ENCODE measurements at regions not wholly inside any gene's neighbourhood (a gene's known extent, or its start where the extent isn't known, plus 50 kb on each side); places are given as distances from the start of the nearest gene placed in this dataset.

DNA sequence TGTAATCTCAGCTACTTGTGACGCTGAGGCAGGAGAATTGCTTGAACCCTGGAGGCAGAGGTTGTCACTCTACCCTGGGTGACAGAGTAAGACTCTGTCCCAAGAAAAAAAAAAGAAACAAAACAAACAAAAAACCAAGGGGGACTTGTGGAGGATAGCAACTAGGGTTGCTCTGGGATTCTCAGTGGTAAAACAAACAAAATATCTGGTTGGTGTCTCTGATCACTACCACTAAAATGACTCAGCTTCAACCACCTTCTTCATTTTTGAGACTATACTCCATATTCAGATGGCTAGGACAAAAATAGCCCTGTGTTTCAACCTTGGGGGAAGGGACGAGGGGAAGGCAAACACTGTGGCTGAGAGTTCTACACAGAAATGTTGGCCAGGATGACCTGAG, 110.3 kb downstream of the ARRDC3 start:
- no peak for TF ChIP-seq EZH2 (IDR thresholded peaks at IDR 0.05; ENCODE audit: borderline replicate concordance, low read length)
- TF ChIP-seq, protein P1, sequence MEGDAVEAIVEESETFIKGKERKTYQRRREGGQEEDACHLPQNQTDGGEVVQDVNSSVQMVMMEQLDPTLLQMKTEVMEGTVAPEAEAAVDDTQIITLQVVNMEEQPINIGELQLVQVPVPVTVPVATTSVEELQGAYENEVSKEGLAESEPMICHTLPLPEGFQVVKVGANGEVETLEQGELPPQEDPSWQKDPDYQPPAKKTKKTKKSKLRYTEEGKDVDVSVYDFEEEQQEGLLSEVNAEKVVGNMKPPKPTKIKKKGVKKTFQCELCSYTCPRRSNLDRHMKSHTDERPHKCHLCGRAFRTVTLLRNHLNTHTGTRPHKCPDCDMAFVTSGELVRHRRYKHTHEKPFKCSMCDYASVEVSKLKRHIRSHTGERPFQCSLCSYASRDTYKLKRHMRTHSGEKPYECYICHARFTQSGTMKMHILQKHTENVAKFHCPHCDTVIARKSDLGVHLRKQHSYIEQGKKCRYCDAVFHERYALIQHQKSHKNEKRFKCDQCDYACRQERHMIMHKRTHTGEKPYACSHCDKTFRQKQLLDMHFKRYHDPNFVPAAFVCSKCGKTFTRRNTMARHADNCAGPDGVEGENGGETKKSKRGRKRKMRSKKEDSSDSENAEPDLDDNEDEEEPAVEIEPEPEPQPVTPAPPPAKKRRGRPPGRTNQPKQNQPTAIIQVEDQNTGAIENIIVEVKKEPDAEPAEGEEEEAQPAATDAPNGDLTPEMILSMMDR (conservative IDR thresholded peaks at IDR 0.05 in 1 of 2, IDR thresholded peaks at IDR 0.05 in 1 of 2; ENCODE audit: extremely low read depth in 1 of 2, insufficient read depth in 1 of 2, low read depth in 1 of 2, low read length in 2 of 2) = no peak

Data from mammary epithelial cell (primary cell).